Mesothelial cell of epicardium (in vitro differentiated cells): ENCODE measurements at regions not wholly inside any gene's neighbourhood (a gene's known extent, or its start where the extent isn't known, plus 50 kb on each side); places are given as distances from the start of the nearest gene placed in this dataset.

Experiments used
- DNase-seq, 2 experiments: peaks; one replicate each; pipeline ENCODE4 v3.0.0; 2021; ENCODE audit warnings: low spot score in 2 of 2; ENCODE audit not compliant: unreplicated experiment in 2 of 2
- H3K27ac Mint-ChIP-seq: 2 replicates; pipeline ENCODE4 v1.8.0; 2021; ENCODE audit warnings: mixed read lengths
- H3K27me3 Mint-ChIP-seq: 2 replicates; pipeline ENCODE4 v1.8.0; 2021; ENCODE audit warnings: low read depth, mixed read lengths
- H3K36me3 Mint-ChIP-seq: 2 replicates; pipeline ENCODE4 v1.8.0; 2021; ENCODE audit warnings: mixed read lengths
- H3K4me1 Mint-ChIP-seq: 2 replicates; pipeline ENCODE4 v1.8.0; 2021; ENCODE audit warnings: mixed read lengths
- H3K4me3 Mint-ChIP-seq: 2 replicates; pipeline ENCODE4 v1.8.0; 2021; ENCODE audit warnings: mild to moderate bottlenecking, moderate library complexity, mixed read lengths
- H3K9me3 Mint-ChIP-seq: 2 replicates; pipeline ENCODE4 v1.8.0; 2021; ENCODE audit warnings: mixed read lengths
- CTCF ChIP-seq: fragments of 200-600 bp; sonication (generic); IDR thresholded peaks from one replicate; pipeline ENCODE4 v1.5.0; 2021; ENCODE audit warnings: antibody characterized with exemption; ENCODE audit not compliant: unreplicated experiment

DNA sequence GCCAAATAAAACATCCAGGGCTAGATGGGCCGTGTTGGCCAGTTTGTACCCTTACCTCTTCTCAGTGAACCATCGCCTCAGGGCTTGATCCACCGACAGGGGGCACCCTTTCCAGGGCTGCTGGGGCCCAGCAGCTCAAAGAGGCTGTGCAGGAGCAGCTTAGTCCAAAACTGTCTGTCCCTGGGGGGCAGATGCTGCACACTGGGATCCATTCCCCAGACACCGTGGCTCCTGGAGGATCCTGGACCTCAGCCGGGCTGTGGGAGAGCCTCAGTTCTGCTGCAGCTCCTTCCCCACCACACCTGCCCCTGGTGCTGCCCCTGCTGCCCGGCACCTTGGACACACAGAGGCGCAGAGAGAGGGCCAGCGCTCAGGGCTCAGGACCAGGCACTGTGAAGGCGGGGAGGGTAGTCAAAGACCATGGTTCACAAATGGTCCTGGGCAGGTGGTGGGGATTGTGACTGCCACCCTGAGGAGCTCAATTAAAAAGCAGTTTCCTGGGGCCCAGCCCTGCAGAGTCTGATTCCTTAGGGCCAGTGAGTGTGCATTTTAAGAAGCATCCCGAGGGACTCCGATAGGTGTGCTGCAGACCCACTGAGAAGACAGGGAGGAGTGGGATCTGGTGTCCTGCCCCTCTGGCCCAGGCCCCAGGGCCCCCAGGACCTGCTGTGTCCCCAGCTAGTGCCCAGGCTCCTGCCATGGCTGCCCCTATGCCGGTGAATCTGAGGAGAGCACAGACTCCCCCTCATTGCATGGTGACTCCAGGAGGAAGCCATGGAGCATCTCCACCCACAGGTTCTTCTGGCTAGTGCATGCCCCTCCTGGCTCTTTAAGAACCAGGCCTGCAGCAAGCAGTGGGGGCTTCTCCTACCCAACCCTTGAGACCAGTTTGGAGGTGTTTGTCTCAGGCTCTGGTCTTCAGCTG lies 86.5 kb upstream of the PRR20G start:
- H3K9me3 Mint-ChIP-seq, result no peaks in the 10 kb centered on the region
- TF ChIP-seq CTCF, result no peak
- peaks cover 52% of the 10 kb centered on the region for H3K27me3 Mint-ChIP-seq
- H3K4me1 Mint-ChIP-seq, result no peaks in the 10 kb centered on the region
- no peak for DNase-seq
- no peak overlapping the region for H3K27ac Mint-ChIP-seq
- no peak overlapping the region for H3K4me3 Mint-ChIP-seq
- H3K36me3 Mint-ChIP-seq, result no peaks in the 10 kb centered on the region

DNA sequence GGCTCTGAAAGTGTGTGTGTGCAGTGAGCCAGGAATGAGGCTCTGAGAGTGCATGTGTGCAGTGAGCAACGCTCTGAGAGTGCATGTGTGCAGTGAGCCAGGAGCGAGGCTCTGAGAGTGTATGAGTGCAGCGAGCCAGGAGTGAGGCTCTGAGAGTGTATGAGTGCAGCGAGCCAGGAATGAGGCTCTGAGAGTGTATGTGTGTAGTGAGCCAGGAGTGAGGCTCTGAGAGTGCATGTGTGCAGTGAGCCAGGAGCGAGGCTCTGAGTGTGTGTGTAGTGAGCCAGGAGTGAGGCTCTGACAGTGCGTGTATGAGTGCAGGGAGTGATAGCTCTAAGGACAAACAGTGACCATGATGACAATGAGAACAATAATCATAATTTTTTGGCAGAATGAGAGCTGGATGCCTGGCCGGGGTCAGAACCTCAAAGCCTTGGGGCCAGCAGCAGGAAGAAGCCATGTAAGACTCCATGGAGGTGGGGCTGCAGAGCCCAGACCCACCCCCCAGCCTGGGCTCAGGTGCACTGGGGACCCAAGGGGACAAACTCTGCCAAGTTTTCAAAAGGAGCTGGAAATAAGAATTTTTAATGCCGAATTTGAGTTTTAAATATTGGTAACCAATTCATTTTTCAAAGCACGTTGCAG lies 85.7 kb upstream of the PRR20G start:
- H3K36me3 Mint-ChIP-seq, result no peaks in the 10 kb centered on the region
- H3K4me3 Mint-ChIP-seq, result no peak overlapping the region
- H3K9me3 Mint-ChIP-seq, result no peaks in the 10 kb centered on the region
- no peak for TF ChIP-seq CTCF
- no peak overlapping the region for H3K27ac Mint-ChIP-seq
- H3K27me3 Mint-ChIP-seq, result peaks cover 55% of the 10 kb centered on the region
- H3K4me1 Mint-ChIP-seq, result no peaks in the 10 kb centered on the region
- DNase-seq, result no peak

GRCh38 chr3:127371846-127372245 lies 84.0 kb upstream of the PRR20G start:
- Mint-ChIP-seq H3K27me3 (peaks cover 67% of the 10 kb centered on the region), H3K4me1 (no peaks in the 10 kb centered on the region), H3K36me3 (no peaks in the 10 kb centered on the region), H3K4me3 (no peak overlapping the region), H3K9me3 (no peaks in the 10 kb centered on the region), H3K27ac (no peak overlapping the region)
- no peak for DNase-seq
- TF ChIP-seq CTCF, result no peak

DNA sequence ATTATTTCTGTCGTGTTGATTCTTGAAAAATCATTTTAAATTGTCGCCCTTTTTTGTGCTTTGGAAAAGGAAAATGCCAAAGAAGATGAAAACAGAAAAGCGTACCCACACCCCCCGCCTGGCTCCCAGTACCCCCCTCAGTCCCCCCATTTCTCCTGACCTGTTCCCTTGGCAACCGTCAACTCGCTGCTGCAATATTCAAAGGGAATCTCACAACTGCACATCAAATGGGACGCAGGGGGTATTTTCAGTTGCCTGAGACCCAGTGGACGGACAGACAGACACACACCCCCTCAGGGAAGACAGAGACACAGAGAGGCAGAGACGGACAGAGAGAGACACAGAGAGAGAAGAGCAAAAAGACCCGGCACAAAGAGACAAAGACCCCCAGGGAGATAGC lies 83.5 kb upstream of the PRR20G start:
- Mint-ChIP-seq H3K27ac (no peak overlapping the region), H3K36me3 (no peaks in the 10 kb centered on the region), H3K4me3 (no peak overlapping the region), H3K4me1 (no peaks in the 10 kb centered on the region), H3K27me3 (peaks cover 72% of the 10 kb centered on the region), H3K9me3 (no peaks in the 10 kb centered on the region)
- no peak for DNase-seq
- TF ChIP-seq CTCF, result no peak

DNA sequence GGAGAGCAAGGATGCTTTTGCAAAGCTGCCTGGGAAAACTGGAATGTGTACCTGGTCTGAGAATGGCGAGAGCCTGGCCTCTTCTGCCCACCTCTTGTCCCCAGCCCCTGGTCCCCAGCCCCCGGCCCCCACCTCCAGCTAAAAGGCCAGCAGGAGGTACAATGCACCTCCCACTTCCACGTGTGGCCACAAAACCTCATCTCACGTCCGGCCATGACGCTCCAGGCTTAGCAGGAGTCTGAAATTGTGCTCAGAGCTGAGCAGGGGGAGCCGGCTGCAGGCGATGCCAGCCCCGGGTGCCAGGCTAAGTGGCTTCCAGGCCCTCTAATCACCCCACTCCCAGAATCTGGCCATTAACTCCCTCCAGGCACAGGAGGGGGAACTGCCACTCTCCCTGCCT lies 83.1 kb upstream of the PRR20G start:
- TF ChIP-seq CTCF, result no peak
- DNase-seq, result no peak
- Mint-ChIP-seq H3K36me3 (no peaks in the 10 kb centered on the region), H3K4me1 (no peaks in the 10 kb centered on the region), H3K27me3 (peaks cover 74% of the 10 kb centered on the region), H3K4me3 (no peak overlapping the region), H3K27ac (no peak overlapping the region), H3K9me3 (no peaks in the 10 kb centered on the region)
